ENCODE measurements at regions not wholly inside any gene's neighbourhood (a gene's known extent, or its start where the extent isn't known, plus 50 kb on each side); places are given as distances from the start of the nearest gene placed in this dataset.

GRCh38 chr4:111811661-111812060 is 333.6 kb upstream of the FAM241A start:
- Mint-ChIP-seq H3K36me3 (ENCODE audit: low read depth) (no peaks in the 10 kb centered on the region), H3K4me3 (no peak overlapping the region), H3K27ac (no peak overlapping the region), H3K9me3 (no peaks in the 10 kb centered on the region), H3K4me1 (no peaks in the 10 kb centered on the region), H3K27me3 (no peaks in the 10 kb centered on the region)
- no peak for DNase-seq
- POLR2A ChIA-PET = no interaction called here
- CTCF ChIA-PET = no interaction called here

- no peak overlapping the region for H3K4me3 Mint-ChIP-seq
- DNase-seq = no peak
- H3K27me3 Mint-ChIP-seq = no peaks in the 10 kb centered on the region
- H3K9me3 Mint-ChIP-seq = no peaks in the 10 kb centered on the region
- H3K36me3 Mint-ChIP-seq (ENCODE audit: low read depth) = no peaks in the 10 kb centered on the region
- H3K4me1 Mint-ChIP-seq = no peaks in the 10 kb centered on the region
- ChIA-PET POLR2A (no interaction called here), CTCF (no interaction called here)
- no peak overlapping the region for H3K27ac Mint-ChIP-seq
These were observed 333.1 kb upstream of the FAM241A start for GRCh38 chr4:111812114-111812513.

- Mint-ChIP-seq H3K27me3 (no peaks in the 10 kb centered on the region), H3K9me3 (no peaks in the 10 kb centered on the region), H3K36me3 (ENCODE audit: low read depth) (no peaks in the 10 kb centered on the region), H3K4me1 (no peaks in the 10 kb centered on the region), H3K4me3 (no peak overlapping the region), H3K27ac (no peak overlapping the region)
- DNase-seq = no peak
- ChIA-PET CTCF (no interaction called here), POLR2A (no interaction called here)
These were observed 332.5 kb upstream of the FAM241A start for GRCh38 chr4:111812760-111813159.

- no peak for DNase-seq
- Mint-ChIP-seq H3K4me1 (no peaks in the 10 kb centered on the region), H3K27me3 (no peaks in the 10 kb centered on the region), H3K36me3 (ENCODE audit: low read depth) (no peaks in the 10 kb centered on the region), H3K9me3 (no peaks in the 10 kb centered on the region), H3K4me3 (no peak overlapping the region), H3K27ac (no peak overlapping the region)
- CTCF ChIA-PET = no interaction called here
- POLR2A ChIA-PET = no interaction called here
These were observed 331.6 kb upstream of the FAM241A start for GRCh38 chr4:111813555-111814140.

GRCh38 chr4:111814961-111815360 is 330.3 kb upstream of the FAM241A start:
- CTCF ChIA-PET = no interaction called here
- no peak for DNase-seq
- POLR2A ChIA-PET = no interaction called here
- H3K4me3 Mint-ChIP-seq = no peak overlapping the region
- no peaks in the 10 kb centered on the region for H3K27me3 Mint-ChIP-seq
- H3K36me3 Mint-ChIP-seq (ENCODE audit: low read depth) = no peaks in the 10 kb centered on the region
- H3K9me3 Mint-ChIP-seq = no peaks in the 10 kb centered on the region
- no peaks in the 10 kb centered on the region for H3K4me1 Mint-ChIP-seq
- no peak overlapping the region for H3K27ac Mint-ChIP-seq

- Mint-ChIP-seq H3K4me1 (no peaks in the 10 kb centered on the region), H3K9me3 (no peaks in the 10 kb centered on the region), H3K4me3 (no peak overlapping the region), H3K27me3 (no peaks in the 10 kb centered on the region), H3K36me3 (ENCODE audit: low read depth) (no peaks in the 10 kb centered on the region), H3K27ac (no peak overlapping the region)
- ChIA-PET CTCF (no interaction called here), POLR2A (no interaction called here)
- DNase-seq = no peak
These were observed 323.9 kb upstream of the FAM241A start for GRCh38 chr4:111821342-111821741.

- no peaks in the 10 kb centered on the region for H3K27me3 Mint-ChIP-seq
- no peaks in the 10 kb centered on the region for H3K4me1 Mint-ChIP-seq
- no peaks in the 10 kb centered on the region for H3K9me3 Mint-ChIP-seq
- no peak overlapping the region for H3K4me3 Mint-ChIP-seq
- CTCF ChIA-PET = interaction anchor here (1.1 kb wide), 1 partner anchor 11 kb away, joined by 3 read pairs; no protein-coding TSS in a partner anchor
- no peak overlapping the region for H3K27ac Mint-ChIP-seq
- H3K36me3 Mint-ChIP-seq (ENCODE audit: low read depth) = no peaks in the 10 kb centered on the region
- DNase-seq = no peak
- POLR2A ChIA-PET = no interaction called here
These were observed 308.7 kb upstream of the FAM241A start for GRCh38 chr4:111836601-111837000.

- CTCF ChIA-PET = interaction anchor here (1.1 kb wide), 1 partner anchor 10 kb away, joined by 3 read pairs; no protein-coding TSS in a partner anchor
- POLR2A ChIA-PET = interaction anchor here (0.5 kb wide), 1 partner anchor 96 kb away, joined by 4 read pairs; no protein-coding TSS in a partner anchor
- no peaks in the 10 kb centered on the region for H3K9me3 Mint-ChIP-seq
These were observed 307.5 kb upstream of the FAM241A start for GRCh38 chr4:111837761-111838160.

GRCh38 chr4:111838406-111838930 is 306.8 kb upstream of the FAM241A start:
- no peaks in the 10 kb centered on the region for H3K9me3 Mint-ChIP-seq
- no peaks in the 10 kb centered on the region for H3K27me3 Mint-ChIP-seq
- no peaks in the 10 kb centered on the region for H3K36me3 Mint-ChIP-seq (ENCODE audit: low read depth)
- no peak for DNase-seq
- POLR2A ChIA-PET = interaction anchor here (0.5 kb wide), 1 partner anchor 96 kb away, joined by 4 read pairs; no protein-coding TSS in a partner anchor
- H3K4me1 Mint-ChIP-seq = no peaks in the 10 kb centered on the region
- H3K27ac Mint-ChIP-seq = no peak overlapping the region
- CTCF ChIA-PET = no interaction called here
- H3K4me3 Mint-ChIP-seq = no peak overlapping the region

More at GRCh38 chr4:111837761-111838160, 307.5 kb upstream of the FAM241A start:
- Mint-ChIP-seq H3K4me1 (no peaks in the 10 kb centered on the region), H3K27ac (no peak overlapping the region), H3K27me3 (no peaks in the 10 kb centered on the region), H3K4me3 (no peak overlapping the region), H3K36me3 (ENCODE audit: low read depth) (no peaks in the 10 kb centered on the region)
- DNase-seq = no peak

- no peaks in the 10 kb centered on the region for H3K9me3 Mint-ChIP-seq
- POLR2A ChIA-PET = no interaction called here
- no peak for DNase-seq
- H3K4me1 Mint-ChIP-seq = no peaks in the 10 kb centered on the region
- CTCF ChIA-PET = no interaction called here
- no peaks in the 10 kb centered on the region for H3K36me3 Mint-ChIP-seq (ENCODE audit: low read depth)
- H3K27ac Mint-ChIP-seq = no peak overlapping the region
- no peak overlapping the region for H3K4me3 Mint-ChIP-seq
- H3K27me3 Mint-ChIP-seq = no peaks in the 10 kb centered on the region
These were observed 306.1 kb upstream of the FAM241A start for GRCh38 chr4:111839141-111839540.

GRCh38 chr4:111842336-111842735 is 302.9 kb upstream of the FAM241A start:
- Mint-ChIP-seq H3K4me1 (no peaks in the 10 kb centered on the region), H3K36me3 (ENCODE audit: low read depth) (no peaks in the 10 kb centered on the region), H3K27me3 (no peaks in the 10 kb centered on the region), H3K9me3 (no peaks in the 10 kb centered on the region), H3K27ac (no peak overlapping the region), H3K4me3 (no peak overlapping the region)
- ChIA-PET POLR2A (no interaction called here), CTCF (no interaction called here)
- DNase-seq = no peak

GRCh38 chr4:111847296-111848008 is 297.8 kb upstream of the FAM241A start:
- no peak for DNase-seq
- no peaks in the 10 kb centered on the region for H3K9me3 Mint-ChIP-seq

GRCh38 chr4:111849746-111850284 is 295.4 kb upstream of the FAM241A start:
- DNase-seq = no peak
- H3K27ac Mint-ChIP-seq = no peak overlapping the region
- CTCF ChIA-PET = no interaction called here
- POLR2A ChIA-PET = no interaction called here
- no peaks in the 10 kb centered on the region for H3K9me3 Mint-ChIP-seq
- H3K36me3 Mint-ChIP-seq (ENCODE audit: low read depth) = no peaks in the 10 kb centered on the region
- no peaks in the 10 kb centered on the region for H3K4me1 Mint-ChIP-seq
- H3K27me3 Mint-ChIP-seq = no peaks in the 10 kb centered on the region
- H3K4me3 Mint-ChIP-seq = no peak overlapping the region

More at GRCh38 chr4:111847296-111848008, 297.8 kb upstream of the FAM241A start:
- Mint-ChIP-seq H3K27ac (no peak overlapping the region), H3K4me1 (no peaks in the 10 kb centered on the region), H3K27me3 (no peaks in the 10 kb centered on the region), H3K4me3 (no peak overlapping the region), H3K36me3 (ENCODE audit: low read depth) (no peaks in the 10 kb centered on the region)
- POLR2A ChIA-PET = no interaction called here
- CTCF ChIA-PET = interaction anchor here (1.5 kb wide), 1 partner anchor 10 kb away, joined by 3 read pairs; no protein-coding TSS in a partner anchor
